PC-3 (cell line): ENCODE measurements at regions not wholly inside any gene's neighbourhood (a gene's known extent, or its start where the extent isn't known, plus 50 kb on each side); places are given as distances from the start of the nearest gene placed in this dataset.

Source experiments
- ATAC-seq: fragments of 200-7000 bp; cut with Tn5 transposase; 2 replicates; pipeline ENCODE4 v1.9.1; 2020; ENCODE audit warnings: mild to moderate bottlenecking, moderate library complexity
- BruUV-seq: library from RNA; stranded (reverse); fragments of 400-500 nt; replicated peaks from 2 replicates; lab custom pipeline; 2021; lab: Mats Ljungman, UMichigan
- CTCF ChIA-PET: fragments of 300-600 bp; sonication (Branson Sonifier 250); formaldehyde crosslinking; loops from one replicate; lab custom pipeline; 2022; ENCODE audit warnings: antibody characterized with exemption; lab: Charles Lee
- POLR2A ChIA-PET: fragments of 300-600 bp; sonication (Branson Sonifier 250); formaldehyde crosslinking; loops from one replicate; lab custom pipeline; 2022; ENCODE audit warnings: antibody characterized with exemption; ENCODE audit not compliant: unreplicated experiment; lab: Charles Lee
- DNase-seq: peaks from one replicate; pipeline ENCODE4 v3.0.0-alpha.2; 2015
- H2AFZ ChIP-seq: fragments of 300-600 bp; sonication (generic); 2 replicates; pipeline ENCODE4 v1.6.0; 2016; ENCODE audit warnings: antibody characterized with exemption, low read length
- H3F3A ChIP-seq: fragments of 300-600 bp; sonication (generic); one replicate; pipeline ENCODE4 v1.6.0; 2017; ENCODE audit warnings: antibody characterized with exemption, low read length, control low read depth, mild to moderate bottlenecking; ENCODE audit not compliant: unreplicated experiment
- H3K27ac ChIP-seq: fragments of 300-600 bp; sonication (generic); 2 replicates; pipeline ENCODE4 v1.5.1; 2016; ENCODE audit warnings: mild to moderate bottlenecking, low read length
- H3K27me3 ChIP-seq: fragments of 300-600 bp; sonication (generic); 2 replicates; pipeline ENCODE4 v1.6.1; 2016; ENCODE audit warnings: low read length, mixed read lengths
- H3K36me3 ChIP-seq: fragments of 300-600 bp; sonication (generic); 2 replicates; pipeline ENCODE4 v1.6.1; 2016; ENCODE audit warnings: low read depth, mixed run types, low read length, mixed read lengths
- H3K4me1 ChIP-seq: fragments of 300-600 bp; sonication (generic); 2 replicates; pipeline ENCODE4 v1.5.1; 2016; ENCODE audit warnings: low read length; ENCODE audit not compliant: insufficient read depth
- H3K4me2 ChIP-seq: fragments of 300-600 bp; sonication (generic); 2 replicates; pipeline ENCODE4 v1.6.0; 2016; ENCODE audit warnings: low read length
- H3K4me3 ChIP-seq: fragments of 300-600 bp; sonication (generic); 2 replicates; pipeline ENCODE4 v1.5.1; 2016; ENCODE audit warnings: mild to moderate bottlenecking, low read length, mixed read lengths
- H3K79me2 ChIP-seq: fragments of 300-600 bp; sonication (generic); 2 replicates; pipeline ENCODE4 v1.6.1; 2017; ENCODE audit warnings: low read length, mixed read lengths
- H3K9ac ChIP-seq: fragments of 300-600 bp; sonication (generic); 2 replicates; pipeline ENCODE4 v1.6.0; 2016; ENCODE audit warnings: mild to moderate bottlenecking, low read length
- H3K9me2 ChIP-seq: fragments of 300-600 bp; sonication (generic); replicated peaks from 2 replicates; pipeline ENCODE4 v1.6.1; 2016; ENCODE audit warnings: mixed run types, low read length, mixed read lengths
- H3K9me3 ChIP-seq: fragments of 300-600 bp; sonication (generic); 2 replicates; pipeline ENCODE4 v1.6.1; 2016; ENCODE audit warnings: low read length, mixed read lengths
- H4K20me1 ChIP-seq: fragments of 300-600 bp; sonication (generic); 2 replicates; pipeline ENCODE4 v1.6.1; 2016; ENCODE audit warnings: low read length, mixed read lengths
- EZH2 ChIP-seq: fragments of 300-600 bp; sonication (generic); IDR thresholded peaks from one replicate; pipeline ENCODE4 v1.6.1; 2017; ENCODE audit warnings: antibody characterized with exemption, mild to moderate bottlenecking, low read length; ENCODE audit not compliant: unreplicated experiment
- EZH2phosphoT487 ChIP-seq: fragments of 300-600 bp; sonication (generic); IDR thresholded peaks from 2 replicates; pipeline ENCODE4 v1.6.1; 2018; ENCODE audit warnings: mild to moderate bottlenecking, antibody characterized with exemption, low read length, borderline replicate concordance
- intact Hi-C: fragments of 100-400 bp; cut with micrococcal nuclease; formaldehyde crosslinking; loops from 2 replicates; pipeline ENCODE4 v1.9.0; 2023
- TF ChIP-seq, protein P1 (sequence below): fragments of 300-600 bp; sonication (generic); conservative IDR thresholded peaks from 2 replicates; pipeline ENCODE4 v1.5.1; 2017; ENCODE audit warnings: antibody characterized with exemption, low read depth, mild to moderate bottlenecking, low read length

DNA sequence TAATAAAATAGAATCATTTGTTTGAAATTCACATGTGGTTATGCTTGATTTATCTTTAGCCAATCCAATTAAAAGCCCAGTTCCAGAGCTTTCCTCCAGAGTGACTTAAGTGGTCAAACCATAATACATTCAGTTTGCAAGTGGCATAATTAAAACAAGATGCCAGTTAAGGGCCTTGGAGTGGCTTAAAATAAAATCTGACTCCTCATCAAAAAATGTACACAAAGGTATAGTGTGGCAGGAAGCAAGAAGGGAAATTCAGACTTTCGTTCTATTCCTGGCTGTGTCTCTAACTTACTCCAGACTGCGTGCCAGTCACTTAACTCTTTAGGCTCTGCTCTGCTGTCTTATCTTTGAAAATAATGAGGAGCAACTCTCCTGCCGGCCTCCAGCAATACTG lies 215.9 kb upstream of the PRNP start:
- H3K9me3 ChIP-seq: no peaks in the 10 kb centered on the region
- H3K36me3 ChIP-seq: no peaks in the 10 kb centered on the region
- H3K9me2 ChIP-seq: no peaks in the 10 kb centered on the region
- H3K27me3 ChIP-seq: no peaks in the 10 kb centered on the region
- H2AFZ ChIP-seq: peak overlapping the region; percentile 20; the same call in 1 of the 2 replicates
- CTCF ChIA-PET: no interaction called here
- intact Hi-C loops: no loop called here
- DNase-seq: peak; percentile 63
- no peaks in the 10 kb centered on the region for H3F3A ChIP-seq
- no peaks in the 10 kb centered on the region for H4K20me1 ChIP-seq
- TF ChIP-seq, protein P1, sequence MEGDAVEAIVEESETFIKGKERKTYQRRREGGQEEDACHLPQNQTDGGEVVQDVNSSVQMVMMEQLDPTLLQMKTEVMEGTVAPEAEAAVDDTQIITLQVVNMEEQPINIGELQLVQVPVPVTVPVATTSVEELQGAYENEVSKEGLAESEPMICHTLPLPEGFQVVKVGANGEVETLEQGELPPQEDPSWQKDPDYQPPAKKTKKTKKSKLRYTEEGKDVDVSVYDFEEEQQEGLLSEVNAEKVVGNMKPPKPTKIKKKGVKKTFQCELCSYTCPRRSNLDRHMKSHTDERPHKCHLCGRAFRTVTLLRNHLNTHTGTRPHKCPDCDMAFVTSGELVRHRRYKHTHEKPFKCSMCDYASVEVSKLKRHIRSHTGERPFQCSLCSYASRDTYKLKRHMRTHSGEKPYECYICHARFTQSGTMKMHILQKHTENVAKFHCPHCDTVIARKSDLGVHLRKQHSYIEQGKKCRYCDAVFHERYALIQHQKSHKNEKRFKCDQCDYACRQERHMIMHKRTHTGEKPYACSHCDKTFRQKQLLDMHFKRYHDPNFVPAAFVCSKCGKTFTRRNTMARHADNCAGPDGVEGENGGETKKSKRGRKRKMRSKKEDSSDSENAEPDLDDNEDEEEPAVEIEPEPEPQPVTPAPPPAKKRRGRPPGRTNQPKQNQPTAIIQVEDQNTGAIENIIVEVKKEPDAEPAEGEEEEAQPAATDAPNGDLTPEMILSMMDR: no peak
- TF ChIP-seq EZH2: no peak
- no peak for TF ChIP-seq EZH2phosphoT487
- POLR2A ChIA-PET: no interaction called here
- H3K9ac ChIP-seq: no peak overlapping the region
- H3K4me1 ChIP-seq: peaks cover 31% of the 10 kb centered on the region
- peak; percentile 82 for ATAC-seq
- H3K27ac ChIP-seq: peak overlapping the region; percentile 28; the same call in 1 of the 2 replicates
- no peak overlapping the region for H3K4me3 ChIP-seq
- H3K4me2 ChIP-seq: peak overlapping the region; percentile 42
- BruUV-seq: no TSS peak
- H3K79me2 ChIP-seq: no peaks in the 10 kb centered on the region

DNA sequence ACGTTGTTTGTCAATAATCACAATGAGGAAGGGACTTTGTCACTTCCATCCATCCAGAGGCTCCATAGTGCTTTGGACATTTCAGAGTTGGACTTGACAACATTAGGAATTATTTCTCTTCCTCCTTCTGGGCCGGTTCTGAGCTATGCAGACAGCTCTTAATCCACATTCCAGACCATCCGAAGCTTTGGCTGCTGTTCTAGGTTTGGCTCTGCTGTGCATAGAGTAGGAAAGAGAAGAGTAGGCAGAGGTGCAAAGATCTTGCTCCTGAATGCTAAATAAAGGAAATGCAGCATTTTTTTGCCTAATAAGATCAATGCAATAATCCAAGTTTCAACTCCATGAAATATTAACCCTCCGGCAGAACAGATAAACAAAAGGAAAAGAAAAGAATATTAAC lies 216.3 kb upstream of the PRNP start:
- Histone ChIP-seq H3K27me3 (no peaks in the 10 kb centered on the region), H3K4me3 (no peak overlapping the region), H3K9ac (no peak overlapping the region), H3K4me1 (peaks cover 31% of the 10 kb centered on the region), H3K36me3 (no peaks in the 10 kb centered on the region), H2AFZ (no peak overlapping the region), H3F3A (no peaks in the 10 kb centered on the region), H3K9me3 (no peaks in the 10 kb centered on the region), H3K9me2 (no peaks in the 10 kb centered on the region), H4K20me1 (no peaks in the 10 kb centered on the region), H3K4me2 (peak overlapping the region; percentile 42), H3K79me2 (no peaks in the 10 kb centered on the region), H3K27ac (peak overlapping the region; percentile 28; the same call in 1 of the 2 replicates)
- intact Hi-C loops: no loop called here
- DNase-seq: no peak
- BruUV-seq: TSS peak; percentile 71
- ChIA-PET POLR2A (no interaction called here), CTCF (no interaction called here)
- ATAC-seq: peak; percentile 35
- TF ChIP-seq, protein P1: no peak
- TF ChIP-seq EZH2phosphoT487 (no peak), EZH2 (no peak)

DNA sequence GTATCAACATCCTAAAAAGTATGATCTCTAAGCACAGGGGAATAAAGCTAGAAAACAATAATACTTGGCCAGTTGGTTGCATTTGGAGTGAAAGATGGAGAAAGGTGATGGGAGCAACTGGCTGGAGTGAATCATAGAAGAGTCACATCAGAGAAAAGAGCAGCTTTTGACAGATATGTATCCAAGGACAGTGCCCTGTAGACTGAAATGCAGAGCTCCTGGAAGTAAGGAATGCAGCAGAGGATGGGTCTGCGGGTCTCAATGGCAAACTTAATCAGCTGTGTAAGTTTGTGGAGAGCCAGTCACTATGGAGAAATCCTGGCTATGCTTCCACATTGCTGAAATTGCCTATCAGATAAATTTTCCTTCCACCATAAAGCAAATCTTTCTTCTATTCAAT lies 218.1 kb upstream of the PRNP start:
- ChIA-PET POLR2A (no interaction called here), CTCF (no interaction called here)
- no peak for ATAC-seq
- no peak overlapping the region for H3K27ac ChIP-seq
- no peak overlapping the region for H3K9ac ChIP-seq
- H3K4me2 ChIP-seq: no peak overlapping the region
- TF ChIP-seq EZH2: no peak
- no peak for TF ChIP-seq EZH2phosphoT487
- TF ChIP-seq, protein P1: no peak
- no peaks in the 10 kb centered on the region for H3K9me3 ChIP-seq
- H3K4me3 ChIP-seq: no peak overlapping the region
- intact Hi-C loops: no loop called here
- H3K79me2 ChIP-seq: no peaks in the 10 kb centered on the region
- no peak overlapping the region for H2AFZ ChIP-seq
- no peaks in the 10 kb centered on the region for H3K9me2 ChIP-seq
- H3K4me1 ChIP-seq: peaks cover 27% of the 10 kb centered on the region
- no peaks in the 10 kb centered on the region for H3K27me3 ChIP-seq
- no TSS peak for BruUV-seq
- H3F3A ChIP-seq: no peaks in the 10 kb centered on the region
- no peak for DNase-seq
- H3K36me3 ChIP-seq: no peaks in the 10 kb centered on the region
- no peaks in the 10 kb centered on the region for H4K20me1 ChIP-seq
